Stimulated activated CD4-positive, alpha-beta T cell treated with anti-CD3 and anti-CD28 coated beads, TNF-alpha, amount 100 ng/mL, for 48 hours (primary cell): ENCODE measurements at regions not wholly inside any gene's neighbourhood (a gene's known extent, or its start where the extent isn't known, plus 50 kb on each side); places are given as distances from the start of the nearest gene placed in this dataset.
"Not testable (repeated sequence)": the region's sequence is repeated elsewhere in the genome, so short reads cannot be mapped to it uniquely, and the experiment has no call there.

Source experiments
- DNase-seq, 3 donors: peaks; one replicate each; pipeline ENCODE4 v3.0.0-alpha.2; 2020; ENCODE audit warnings: low read depth in 3 of 3

- no peak for DNase-seq
Measured at GRCh38 chr12:131273291-131273845, 319.7 kb downstream of the ADGRD1 start.

GRCh38 chr12:131274061-131274460 lies 320.4 kb downstream of the ADGRD1 start:
- no peak for DNase-seq

GRCh38 chr12:131274906-131275305 lies 321.2 kb downstream of the ADGRD1 start:
- DNase-seq: no peak

GRCh38 chr12:131275824-131276223 lies 322.1 kb downstream of the ADGRD1 start:
- no peak for DNase-seq

GRCh38 chr12:131276501-131277185 lies 322.9 kb downstream of the ADGRD1 start:
- DNase-seq: no peak

GRCh38 chr12:131277186-131278091 lies 323.7 kb downstream of the ADGRD1 start:
- DNase-seq: not testable (repeated sequence)

GRCh38 chr12:131278451-131279115 lies 324.9 kb downstream of the ADGRD1 start:
- not testable (repeated sequence) for DNase-seq

- DNase-seq: no peak
Measured at GRCh38 chr12:131279281-131279921, 325.7 kb downstream of the ADGRD1 start.

- no peak for DNase-seq
Measured at GRCh38 chr12:131280426-131280825, 326.7 kb downstream of the ADGRD1 start.

GRCh38 chr12:131281016-131281415 lies 327.3 kb downstream of the ADGRD1 start:
- no peak for DNase-seq

GRCh38 chr12:131282292-131283080 lies 328.8 kb downstream of the ADGRD1 start:
- DNase-seq: no peak

GRCh38 chr12:131283191-131283861 lies 329.6 kb downstream of the ADGRD1 start:
- DNase-seq: no peak

GRCh38 chr12:131283862-131284825 lies 330.4 kb downstream of the ADGRD1 start:
- not testable (repeated sequence) for DNase-seq

- not testable (repeated sequence) for DNase-seq
Measured at GRCh38 chr12:131284954-131285904, 331.5 kb downstream of the ADGRD1 start.

GRCh38 chr12:131285905-131286295 lies 332.2 kb downstream of the ADGRD1 start:
- not testable (repeated sequence) for DNase-seq

- not testable (repeated sequence) for DNase-seq
Measured at GRCh38 chr12:131286301-131286700, 332.6 kb downstream of the ADGRD1 start.

- DNase-seq: no peak
Measured at GRCh38 chr12:131287015-131287937, 333.6 kb downstream of the ADGRD1 start.
